HepG2 (cell line): ENCODE measurements at regions not wholly inside any gene's neighbourhood (a gene's known extent, or its start where the extent isn't known, plus 50 kb on each side); places are given as distances from the start of the nearest gene placed in this dataset.

Experiments
- ATAC-seq: fragments of 200-7000 bp; cut with Tn5 transposase; 3 replicates; pipeline ENCODE4 v1.9.1; 2020; ENCODE audit warnings: mild to moderate bottlenecking, moderate library complexity
- BruUV-seq: library from RNA; stranded (reverse); fragments of 400-500 nt; replicated peaks from 2 replicates; lab custom pipeline; 2021; lab: Mats Ljungman, UMichigan
- CTCF ChIA-PET: fragments of 300-600 bp; formaldehyde crosslinking; extraction: SDS; loops from one replicate; lab custom pipeline; 2021; ENCODE audit warnings: low total read pairs, inconsistent platforms, low intra/inter-chr PET ratio; lab: Yijun Ruan, JAX
- POLR2A ChIA-PET: fragments of 350-600 bp; sonication (Branson Sonifier 250); formaldehyde crosslinking; loops from one replicate; lab custom pipeline; 2020; ENCODE audit warnings: antibody characterized with exemption, inconsistent platforms; lab: Yijun Ruan, JAX
- DNase-seq: peaks from one replicate; pipeline ENCODE4 v3.0.0-alpha.2; 2015; ENCODE audit warnings: low spot score
- FAIRE-seq: peaks from 3 replicates; lab custom pipeline; 2011; peaks lifted over from hg19 to GRCh38; lab: Jason Lieb, UNC
- H2AFZ ChIP-seq: one replicate; pipeline ENCODE4 v1.6.1; 2011; ENCODE audit warnings: low read length, inconsistent platforms
- H3K27ac ChIP-seq: fragments of 300-600 bp; 3 replicates; pipeline ENCODE4 v1.8.0; 2011; ENCODE audit warnings: mixed run types, mild to moderate bottlenecking, mixed read lengths, low read length, inconsistent platforms; ENCODE audit not compliant: insufficient read depth; ENCODE audit errors: extremely low read length
- H3K27me3 ChIP-seq, 2 experiments: fragments of 200-600 bp in 1 of 2; 2 replicates in 1 of 2; 3 replicates in 1 of 2; pipeline versions ENCODE4 v1.6.0 to v1.8.0; 2011; ENCODE audit warnings: low read length in 2 of 2, mild to moderate bottlenecking in 2 of 2, moderate library complexity in 2 of 2, inconsistent platforms in 1 of 2; ENCODE audit not compliant: insufficient read depth in 2 of 2, control insufficient read depth in 1 of 2
- H3K36me3 ChIP-seq, 2 experiments: fragments of 200-600 bp in 1 of 2; replicated peaks in 1 of 2; 2 replicates in 1 of 2; 3 replicates in 1 of 2; pipeline versions ENCODE4 v1.5.1 to v1.8.0; 2011; ENCODE audit warnings: low read length in 2 of 2, inconsistent platforms in 1 of 2; ENCODE audit not compliant: insufficient read depth in 2 of 2, control insufficient read depth in 1 of 2
- H3K4me1 ChIP-seq: 2 replicates; pipeline ENCODE4 v1.5.1; 2012; ENCODE audit warnings: low read length, inconsistent platforms; ENCODE audit not compliant: insufficient read depth
- H3K4me2 ChIP-seq: 2 replicates; pipeline ENCODE4 v1.6.0; 2011; ENCODE audit warnings: low read depth, low read length, inconsistent platforms
- H3K4me3 ChIP-seq, 3 experiments: fragments of 200-600 bp in 1 of 3; sonication (generic), shearing (Covaris generic) in 1 of 3; replicated peaks in 1 of 3; 2 replicates each; pipeline ENCODE4 v1.5.1; 2011 to 2016; ENCODE audit warnings: low read length in 3 of 3, inconsistent platforms in 2 of 3, low read depth in 2 of 3, mild to moderate bottlenecking in 2 of 3, control low read depth in 1 of 3, mixed read lengths in 1 of 3; ENCODE audit not compliant: insufficient read depth in 1 of 3
- H3K79me2 ChIP-seq: one replicate; pipeline ENCODE4 v1.6.1; 2011; ENCODE audit warnings: low read length, inconsistent platforms; ENCODE audit not compliant: insufficient read depth
- H3K9ac ChIP-seq: 2 replicates; pipeline ENCODE4 v1.6.0; 2011; ENCODE audit warnings: mild to moderate bottlenecking, low read depth, low read length, inconsistent platforms; ENCODE audit not compliant: insufficient read depth
- H3K9me3 ChIP-seq: 2 replicates; pipeline ENCODE4 v1.5.1; 2012; ENCODE audit warnings: mild to moderate bottlenecking, low read length
- H4K20me1 ChIP-seq: 2 replicates; pipeline ENCODE4 v1.6.0; 2011; ENCODE audit warnings: inconsistent platforms, mild to moderate bottlenecking, low read length, moderate library complexity; ENCODE audit not compliant: insufficient read depth
- CREB1 ChIP-seq, 2 experiments: fragments of 450-650 bp in 1 of 2; IDR thresholded peaks; 2 replicates each; pipeline ENCODE4 v1.6.1; 2016 to 2017; ENCODE audit warnings: control low read depth in 1 of 2, mild to moderate bottlenecking in 1 of 2, missing compliant biosample characterization in 1 of 2, missing genetic modification characterization in 1 of 2
- IKZF1 ChIP-seq: fragments of 450-650 bp; IDR thresholded peaks from 2 replicates; pipeline ENCODE4 v1.7.1; 2016
- ISL2 ChIP-seq: sonication (generic); formaldehyde crosslinking; IDR thresholded peaks from 2 replicates; pipeline ENCODE4 v1.5.0; 2020; ENCODE audit warnings: missing genetic modification reagents
- MAFG ChIP-seq: sonication (generic); formaldehyde crosslinking; IDR thresholded peaks from 2 replicates; pipeline ENCODE4 v1.5.1; 2020; ENCODE audit warnings: mild to moderate bottlenecking, missing genetic modification reagents
- NFAT5 ChIP-seq: sonication (generic); formaldehyde crosslinking; IDR thresholded peaks from 2 replicates; pipeline ENCODE4 v1.4.0; 2020; ENCODE audit warnings: missing genetic modification reagents
- SAFB2 ChIP-seq: sonication (generic); formaldehyde crosslinking; IDR thresholded peaks from 2 replicates; pipeline ENCODE4 v1.5.1; 2020; ENCODE audit warnings: missing genetic modification reagents, low read depth, mild to moderate bottlenecking, borderline replicate concordance
- SOX6 ChIP-seq, 2 experiments: fragments of 450-650 bp in 1 of 2; sonication (generic) in 1 of 2; formaldehyde crosslinking in 1 of 2; IDR thresholded peaks; 2 replicates each; pipeline versions ENCODE4 v1.4.0 to v1.6.1; 2017 to 2020; ENCODE audit warnings: antibody characterized with exemption in 1 of 2, mild to moderate bottlenecking in 1 of 2, missing genetic modification reagents in 1 of 2
- ZNF354B ChIP-seq: sonication (generic); formaldehyde crosslinking; IDR thresholded peaks from 2 replicates; pipeline ENCODE4 v1.8.0; 2022; ENCODE audit warnings: mild to moderate bottlenecking, missing genetic modification reagents
- ZNF446 ChIP-seq: sonication (generic); formaldehyde crosslinking; IDR thresholded peaks from 2 replicates; pipeline ENCODE4 v1.5.0; 2020; ENCODE audit warnings: mild to moderate bottlenecking, missing genetic modification reagents
- ZNF850 ChIP-seq: sonication (generic); formaldehyde crosslinking; conservative IDR thresholded peaks from 2 replicates; pipeline ENCODE4 v1.9.0; 2021; ENCODE audit warnings: mild to moderate bottlenecking, missing genetic modification reagents
- ZSCAN29 ChIP-seq: sonication (generic); formaldehyde crosslinking; conservative IDR thresholded peaks from 2 replicates; pipeline ENCODE4 v1.4.0; 2020; ENCODE audit warnings: mild to moderate bottlenecking, missing genetic modification reagents
- in situ Hi-C: cut with HindIII; loops from 2 replicates; pipeline ENCODE4 v1.10.0; 2017; ENCODE audit warnings: low pct_unique_long_range_greater_than_20kb; ENCODE audit not compliant: extremely low pct_ligation_motif_present
- intact Hi-C: fragments of 100-400 bp; cut with micrococcal nuclease; formaldehyde crosslinking; loops from one replicate; pipeline ENCODE4 v1.10.0; 2022; ENCODE audit not compliant: unreplicated experiment

- no peaks in the 10 kb centered on the region for H3K36me3 ChIP-seq
- no peaks in the 10 kb centered on the region for H3K4me1 ChIP-seq
- DNase-seq (no peak), FAIRE-seq (no peak), ATAC-seq (no peak)
- in situ Hi-C loops (no loop called here), intact Hi-C loops (no loop called here)
- BruUV-seq: no TSS peak
- H3K79me2 ChIP-seq: no peaks in the 10 kb centered on the region
- H3K4me3 ChIP-seq: no peak overlapping the region
- TF ChIP-seq ISL2 (no peak), NFAT5 (CRISPR knock-in tag) (no peak), SAFB2 (CRISPR knock-in tag) (no peak), SOX6 (IDR thresholded peaks at IDR 0.05) (no peak), SOX6 (CRISPR knock-in tag; IDR thresholded peaks at IDR 0.05) (no peak), ZNF850 (CRISPR knock-in tag) (no peak), IKZF1 (no peak), ZSCAN29 (CRISPR knock-in tag) (no peak), MAFG (CRISPR knock-in tag) (no peak), CREB1 (IDR thresholded peaks at IDR 0.05) (no peak), CREB1 (CRISPR knock-in tag; IDR thresholded peaks at IDR 0.05) (no peak), ZNF446 (no peak), ZNF354B (no peak)
- H4K20me1 ChIP-seq: no peaks in the 10 kb centered on the region
- H3K27ac ChIP-seq: no peak overlapping the region
- 0 out of 5 replicates have a peak, but pooled peaks cover 0 to 1% of the 10 kb centered on the region in 2 experiments for H3K27me3 ChIP-seq
- H3K9ac ChIP-seq: no peak overlapping the region
- ChIA-PET POLR2A (no interaction called here), CTCF (no interaction called here)
- H3K4me2 ChIP-seq: no peak overlapping the region
- H3K9me3 ChIP-seq: no peaks in the 10 kb centered on the region
- no peak overlapping the region for H2AFZ ChIP-seq
Observed at GRCh38 chr9:16174915-16175314, 622.1 kb downstream of the CCDC171 start.
